Mesendoderm (in vitro differentiated cells): ENCODE measurements at regions not wholly inside any gene's neighbourhood (a gene's known extent, or its start where the extent isn't known, plus 50 kb on each side); places are given as distances from the start of the nearest gene placed in this dataset.

ENCODE experiments used
- DNase-seq: peaks from one replicate; pipeline ENCODE4 v3.0.0; 2013
- H2AK5ac ChIP-seq: 2 replicates; pipeline ENCODE4 v1.6.1; 2013; ENCODE audit warnings: low read length, inconsistent platforms
- H2BK120ac ChIP-seq: 2 replicates; pipeline ENCODE4 v1.6.1; 2013; ENCODE audit warnings: low read depth, mild to moderate bottlenecking, low read length, moderate library complexity, mixed read lengths
- H2BK15ac ChIP-seq: replicated peaks from 2 replicates; pipeline ENCODE4 v1.6.1; 2013; ENCODE audit warnings: low read depth, mild to moderate bottlenecking, moderate library complexity
- H2BK5ac ChIP-seq: 2 replicates; pipeline ENCODE4 v1.6.1; 2013; ENCODE audit warnings: low read length, inconsistent platforms
- H3K18ac ChIP-seq: 2 replicates; pipeline ENCODE4 v1.6.1; 2013; ENCODE audit warnings: mild to moderate bottlenecking, low read length, mixed read lengths
- H3K23ac ChIP-seq: one replicate; pipeline ENCODE4 v1.6.1; 2013; ENCODE audit warnings: low read length
- H3K27ac ChIP-seq: 2 replicates; pipeline ENCODE4 v1.5.1; 2013; ENCODE audit warnings: low read depth, mild to moderate bottlenecking, inconsistent platforms, low read length, moderate library complexity
- H3K27me3 ChIP-seq: 2 replicates; pipeline ENCODE4 v1.6.1; 2013; ENCODE audit warnings: low read length, control low read depth, mild to moderate bottlenecking, inconsistent platforms; ENCODE audit not compliant: insufficient read depth, poor library complexity
- H3K36me3 ChIP-seq: 2 replicates; pipeline ENCODE4 v1.6.1; 2013; ENCODE audit warnings: low read length, inconsistent platforms; ENCODE audit not compliant: control insufficient read depth, insufficient read depth
- H3K4ac ChIP-seq: one replicate; pipeline ENCODE4 v1.6.1; 2013; ENCODE audit warnings: low read depth, mild to moderate bottlenecking, low read length, moderate library complexity
- H3K4me1 ChIP-seq: 2 replicates; pipeline ENCODE4 v1.6.1; 2013; ENCODE audit warnings: low read depth, low read length, inconsistent platforms; ENCODE audit not compliant: control insufficient read depth
- H3K4me2 ChIP-seq: 2 replicates; pipeline ENCODE4 v1.6.1; 2013; ENCODE audit warnings: low read length
- H3K4me3 ChIP-seq: 2 replicates; pipeline ENCODE4 v1.5.1; 2013; ENCODE audit warnings: mild to moderate bottlenecking, low read length
- H3K56ac ChIP-seq: one replicate; pipeline ENCODE4 v1.6.1; 2013; ENCODE audit warnings: low read length
- H3K79me1 ChIP-seq: 2 replicates; pipeline ENCODE4 v1.6.1; 2013; ENCODE audit warnings: low read length, inconsistent platforms
- H3K79me2 ChIP-seq: 2 replicates; pipeline ENCODE4 v1.6.1; 2013; ENCODE audit warnings: mild to moderate bottlenecking, low read length; ENCODE audit not compliant: control insufficient read depth, insufficient read depth
- H3K9ac ChIP-seq: 2 replicates; pipeline ENCODE4 v1.6.1; 2013; ENCODE audit warnings: low read length, inconsistent platforms
- H4K5ac ChIP-seq: one replicate; pipeline ENCODE4 v1.6.1; 2013; ENCODE audit warnings: low read length
- H4K8ac ChIP-seq: one replicate; pipeline ENCODE4 v1.6.1; 2013; ENCODE audit warnings: low read depth, mild to moderate bottlenecking, control low read depth, low read length, moderate library complexity
- WGBS: extraction: QIAGEN DNeasy Blood & Tissue Kit; methylation state at CpG from one replicate; pipeline ENCODE4 v1.1.7; 2013; ENCODE audit warnings: low lambda C conversion rate, missing lambda C conversion rate; ENCODE audit not compliant: insufficient coverage; ENCODE audit errors: extremely low coverage; 5-methylcytosine and 5-hydroxymethylcytosine counted together

DNA sequence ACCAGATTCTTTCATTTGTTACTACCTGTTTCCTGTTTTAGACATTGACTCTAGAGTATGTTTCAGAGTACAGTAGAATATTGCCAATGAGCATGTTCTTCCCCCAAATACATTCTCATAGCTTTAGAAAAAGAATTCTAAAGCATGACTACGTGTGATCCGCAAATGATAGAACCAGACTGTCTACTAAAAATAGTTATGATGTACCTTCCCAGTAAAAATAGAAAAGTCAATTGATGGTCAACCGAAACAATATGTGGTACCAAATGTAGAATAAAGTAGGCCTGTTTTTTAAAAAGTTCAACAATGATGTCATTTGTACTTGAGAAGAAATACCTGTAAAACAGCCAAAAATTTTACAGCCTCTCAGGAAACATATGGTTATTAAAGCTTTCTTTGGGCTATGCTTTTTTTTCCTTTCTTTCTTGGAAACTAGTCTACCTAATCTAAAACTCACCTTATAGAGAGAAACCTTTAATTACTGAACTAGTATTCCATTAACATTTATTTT, 130.1 kb upstream of the MTHFD1L start:
- Histone ChIP-seq H2AK5ac (no peak overlapping the region), H4K8ac (no peak overlapping the region), H2BK15ac (no peak overlapping the region), H2BK5ac (no peak overlapping the region), H3K4me2 (no peak overlapping the region), H3K9ac (no peak overlapping the region), H3K36me3 (no peaks in the 10 kb centered on the region), H3K27me3 (no peaks in the 10 kb centered on the region), H3K4me3 (no peak overlapping the region), H3K4ac (no peak overlapping the region), H3K18ac (no peak overlapping the region), H2BK120ac (no peak overlapping the region), H3K79me2 (no peaks in the 10 kb centered on the region), H3K4me1 (no peaks in the 10 kb centered on the region), H3K23ac (no peak overlapping the region), H3K27ac (no peak overlapping the region), H3K79me1 (no peaks in the 10 kb centered on the region), H4K5ac (no peak overlapping the region), H3K56ac (no peak overlapping the region)
- no CpG with 5 or more reads among the region's 3 CpGs for WGBS
- DNase-seq: no peak

DNA sequence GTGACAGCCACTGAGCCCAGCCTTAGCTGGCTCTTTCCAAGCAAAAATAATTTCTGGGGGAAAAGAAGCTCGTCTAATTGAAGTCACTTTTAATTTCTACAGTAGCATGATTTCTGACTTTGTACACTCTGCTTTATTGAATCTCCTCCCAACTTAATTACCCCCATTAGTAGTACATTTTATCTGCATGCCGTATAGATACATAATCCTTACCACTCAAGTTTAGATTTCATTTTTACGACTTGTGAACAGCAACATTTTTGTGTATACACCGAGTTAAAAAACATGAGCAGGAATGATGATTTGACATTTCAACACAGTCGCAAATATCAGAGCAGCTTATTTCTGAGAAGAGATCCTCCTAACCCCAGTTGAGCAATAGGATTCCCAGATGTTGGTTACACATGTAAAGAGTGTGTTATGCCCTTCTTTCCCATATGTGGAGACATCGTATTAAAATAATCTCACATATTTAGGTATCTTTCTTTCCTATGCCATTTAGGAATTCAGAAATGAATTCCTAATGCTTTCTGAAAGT, 127.3 kb upstream of the MTHFD1L start:
- no peak overlapping the region for H4K8ac ChIP-seq
- no peak for DNase-seq
- no peak overlapping the region for H3K56ac ChIP-seq
- H3K4me3 ChIP-seq: no peak overlapping the region
- H2BK5ac ChIP-seq: no peak overlapping the region
- H3K18ac ChIP-seq: no peak overlapping the region
- WGBS: no CpG with 5 or more reads among the region's 6 CpGs
- no peaks in the 10 kb centered on the region for H3K79me2 ChIP-seq
- H3K23ac ChIP-seq: no peak overlapping the region
- H3K27ac ChIP-seq: no peak overlapping the region
- H3K27me3 ChIP-seq: no peaks in the 10 kb centered on the region
- no peaks in the 10 kb centered on the region for H3K79me1 ChIP-seq
- no peak overlapping the region for H4K5ac ChIP-seq
- H3K9ac ChIP-seq: no peak overlapping the region
- H3K4me2 ChIP-seq: no peak overlapping the region
- no peak overlapping the region for H2AK5ac ChIP-seq
- H2BK120ac ChIP-seq: no peak overlapping the region
- no peaks in the 10 kb centered on the region for H3K36me3 ChIP-seq
- H3K4me1 ChIP-seq: no peaks in the 10 kb centered on the region
- H2BK15ac ChIP-seq: no peak overlapping the region
- H3K4ac ChIP-seq: no peak overlapping the region

DNA sequence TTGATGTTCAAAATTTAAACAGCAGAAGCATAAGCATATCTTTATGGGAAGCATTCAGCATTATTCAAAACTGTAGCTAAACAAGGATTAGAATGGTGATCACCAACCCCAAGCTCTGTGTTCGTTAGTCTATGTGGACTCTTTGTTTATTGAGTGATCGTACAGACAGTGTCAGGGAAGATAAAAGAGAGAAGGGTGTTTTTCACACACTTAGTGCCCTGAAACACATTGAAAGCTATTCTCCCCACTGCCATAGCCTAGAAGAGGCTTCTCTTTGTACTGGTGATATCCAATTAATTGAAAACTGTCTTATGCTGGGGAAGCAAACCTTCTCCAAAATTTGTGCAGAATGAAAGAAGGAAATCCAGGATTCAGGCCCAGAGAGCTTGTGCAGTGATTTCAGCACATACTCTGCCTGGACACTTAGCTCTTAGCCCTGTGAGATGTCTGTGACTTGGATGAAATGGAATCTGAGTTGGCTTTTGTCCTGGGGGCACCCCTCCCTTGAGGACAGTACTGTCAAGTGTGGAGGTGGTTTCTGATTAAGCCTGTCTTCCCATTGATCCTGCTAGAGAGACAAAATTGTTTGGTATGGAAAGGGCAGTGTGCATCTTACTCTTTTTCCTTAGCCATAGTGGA, 125.7 kb upstream of the MTHFD1L start:
- Histone ChIP-seq H2BK120ac (no peak overlapping the region), H4K5ac (no peak overlapping the region), H3K4me1 (no peaks in the 10 kb centered on the region), H3K79me1 (no peaks in the 10 kb centered on the region), H3K4ac (no peak overlapping the region), H3K4me2 (no peak overlapping the region), H3K27me3 (no peaks in the 10 kb centered on the region), H3K4me3 (no peak overlapping the region), H4K8ac (no peak overlapping the region), H3K27ac (no peak overlapping the region), H3K36me3 (no peaks in the 10 kb centered on the region), H2BK5ac (no peak overlapping the region), H3K23ac (no peak overlapping the region), H2BK15ac (no peak overlapping the region), H3K18ac (no peak overlapping the region), H3K79me2 (no peaks in the 10 kb centered on the region), H3K9ac (no peak overlapping the region), H2AK5ac (no peak overlapping the region), H3K56ac (no peak overlapping the region)
- no peak for DNase-seq
- WGBS: no CpG with 5 or more reads among the region's 2 CpGs

DNA sequence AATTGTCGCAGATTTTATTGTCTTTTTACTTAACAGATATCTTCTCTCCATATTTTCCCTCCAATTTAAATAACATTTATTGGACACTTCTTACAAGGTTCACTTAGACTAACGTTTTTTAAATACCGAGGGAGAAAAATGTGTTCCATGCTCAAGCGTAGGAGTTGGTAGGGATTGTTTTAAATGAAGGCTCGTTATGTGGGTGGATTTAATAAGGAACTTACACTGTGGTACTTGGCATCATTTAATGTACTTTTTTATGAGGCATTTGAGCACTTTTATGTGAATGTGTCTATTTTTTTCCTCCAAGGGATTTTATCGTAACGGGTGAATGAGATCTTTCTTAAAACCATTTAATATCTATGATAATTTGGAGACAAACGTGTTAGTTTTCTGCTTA, 125.0 kb upstream of the MTHFD1L start:
- no peaks in the 10 kb centered on the region for H3K36me3 ChIP-seq
- no peak overlapping the region for H3K4me3 ChIP-seq
- no peak overlapping the region for H2BK15ac ChIP-seq
- no peak overlapping the region for H3K9ac ChIP-seq
- H3K23ac ChIP-seq: no peak overlapping the region
- H2AK5ac ChIP-seq: no peak overlapping the region
- no peak for DNase-seq
- no peak overlapping the region for H2BK5ac ChIP-seq
- no peaks in the 10 kb centered on the region for H3K4me1 ChIP-seq
- H3K79me1 ChIP-seq: no peaks in the 10 kb centered on the region
- 100% methylated on average over 4 of the region's 8 CpGs for WGBS
- no peak overlapping the region for H4K5ac ChIP-seq
- H3K4ac ChIP-seq: no peak overlapping the region
- H3K27ac ChIP-seq: no peak overlapping the region
- H4K8ac ChIP-seq: no peak overlapping the region
- no peak overlapping the region for H3K56ac ChIP-seq
- no peaks in the 10 kb centered on the region for H3K27me3 ChIP-seq
- no peaks in the 10 kb centered on the region for H3K79me2 ChIP-seq
- no peak overlapping the region for H2BK120ac ChIP-seq
- no peak overlapping the region for H3K18ac ChIP-seq
- no peak overlapping the region for H3K4me2 ChIP-seq

DNA sequence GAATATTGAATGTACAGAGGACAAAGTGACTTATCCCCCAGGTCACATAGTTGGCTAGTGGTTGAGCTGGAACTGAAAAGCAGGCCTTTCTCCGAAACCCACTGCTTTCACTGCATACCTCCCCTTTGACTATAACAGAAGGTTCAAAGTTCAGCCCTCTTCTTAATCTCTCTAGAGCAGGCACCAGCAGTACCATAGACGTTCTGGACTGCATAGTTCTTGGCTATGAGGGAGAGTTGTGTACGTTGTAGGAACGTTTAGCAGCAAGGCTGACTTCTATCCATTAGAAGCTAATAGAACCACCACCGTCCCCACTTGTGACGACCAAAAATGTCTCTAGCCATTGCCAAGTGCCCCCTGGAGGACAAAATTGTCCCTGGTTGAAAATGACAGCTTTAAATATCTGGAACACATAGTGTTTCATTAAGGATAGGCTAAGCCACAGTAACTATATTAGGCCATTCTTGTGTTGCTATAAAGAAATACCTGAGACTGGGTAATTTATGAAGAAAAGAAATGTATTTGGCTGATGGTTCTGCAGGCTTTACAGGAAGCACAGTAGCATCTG, 123.8 kb upstream of the MTHFD1L start:
- Histone ChIP-seq H2AK5ac (no peak overlapping the region), H3K4ac (no peak overlapping the region), H2BK120ac (no peak overlapping the region), H3K56ac (no peak overlapping the region), H3K4me1 (no peaks in the 10 kb centered on the region), H3K27me3 (no peaks in the 10 kb centered on the region), H4K8ac (no peak overlapping the region), H3K4me2 (no peak overlapping the region), H3K9ac (no peak overlapping the region), H3K36me3 (no peaks in the 10 kb centered on the region), H3K18ac (no peak overlapping the region), H3K79me1 (no peaks in the 10 kb centered on the region), H4K5ac (no peak overlapping the region), H3K79me2 (no peaks in the 10 kb centered on the region), H2BK5ac (no peak overlapping the region), H2BK15ac (no peak overlapping the region), H3K27ac (no peak overlapping the region), H3K4me3 (no peak overlapping the region), H3K23ac (no peak overlapping the region)
- peak; percentile 54 for DNase-seq
- no CpG with 5 or more reads among the region's 6 CpGs for WGBS
